ENCODE measurements at regions not wholly inside any gene's neighbourhood (a gene's known extent, or its start where the extent isn't known, plus 50 kb on each side); places are given as distances from the start of the nearest gene placed in this dataset.
A peak's percentile ranks its signal among the peaks of the same experiment; 100 is the strongest.

DNA sequence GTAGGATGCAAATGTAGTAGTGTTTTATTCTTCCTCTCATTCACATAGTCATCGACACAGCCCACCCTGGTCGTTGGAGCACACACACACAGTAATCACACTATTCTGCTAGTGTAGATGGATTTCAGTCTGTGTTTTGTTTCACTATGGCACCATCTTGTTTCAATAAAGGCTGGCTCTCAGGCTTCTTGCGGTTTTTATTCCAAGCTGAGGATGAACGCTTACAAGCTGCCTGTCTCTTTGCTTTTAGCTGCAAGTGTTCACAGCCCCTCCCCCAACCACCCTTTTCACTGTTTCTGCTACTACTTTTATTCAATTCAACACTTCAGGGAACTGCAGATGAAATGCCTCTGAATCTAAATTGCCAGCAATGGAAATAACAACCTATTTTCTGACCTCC lies 140.9 kb upstream of the PMFBP1 start:
- Histone ChIP-seq H3K4me1 (ENCODE audit: insufficient read depth) (no peaks in the 10 kb centered on the region), H3K9me3 (no peaks in the 10 kb centered on the region), H3K27me3 (no peaks in the 10 kb centered on the region), H3K27ac (no peak overlapping the region), H3K36me3 (no peaks in the 10 kb centered on the region), H3K4me3 (no peak overlapping the region)
- 60 to 74% (median 67%) methylated on average over 4 of the region's 4 CpGs for WGBS, 3 donors
- no peak for DNase-seq
- TF ChIP-seq EP300 (IDR thresholded peaks at IDR 0.05) (no peak), POLR2A (IDR thresholded peaks at IDR 0.05) (no peak)
- TF ChIP-seq, protein P1, sequence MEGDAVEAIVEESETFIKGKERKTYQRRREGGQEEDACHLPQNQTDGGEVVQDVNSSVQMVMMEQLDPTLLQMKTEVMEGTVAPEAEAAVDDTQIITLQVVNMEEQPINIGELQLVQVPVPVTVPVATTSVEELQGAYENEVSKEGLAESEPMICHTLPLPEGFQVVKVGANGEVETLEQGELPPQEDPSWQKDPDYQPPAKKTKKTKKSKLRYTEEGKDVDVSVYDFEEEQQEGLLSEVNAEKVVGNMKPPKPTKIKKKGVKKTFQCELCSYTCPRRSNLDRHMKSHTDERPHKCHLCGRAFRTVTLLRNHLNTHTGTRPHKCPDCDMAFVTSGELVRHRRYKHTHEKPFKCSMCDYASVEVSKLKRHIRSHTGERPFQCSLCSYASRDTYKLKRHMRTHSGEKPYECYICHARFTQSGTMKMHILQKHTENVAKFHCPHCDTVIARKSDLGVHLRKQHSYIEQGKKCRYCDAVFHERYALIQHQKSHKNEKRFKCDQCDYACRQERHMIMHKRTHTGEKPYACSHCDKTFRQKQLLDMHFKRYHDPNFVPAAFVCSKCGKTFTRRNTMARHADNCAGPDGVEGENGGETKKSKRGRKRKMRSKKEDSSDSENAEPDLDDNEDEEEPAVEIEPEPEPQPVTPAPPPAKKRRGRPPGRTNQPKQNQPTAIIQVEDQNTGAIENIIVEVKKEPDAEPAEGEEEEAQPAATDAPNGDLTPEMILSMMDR (IDR thresholded peaks at IDR 0.05), result no peak
- intact Hi-C loops (cut with DNase I), result loop anchor here in 1 of 4 donors (2.0 kb wide), 1 partner anchor 36 kb away; no protein-coding TSS in a partner anchor

DNA sequence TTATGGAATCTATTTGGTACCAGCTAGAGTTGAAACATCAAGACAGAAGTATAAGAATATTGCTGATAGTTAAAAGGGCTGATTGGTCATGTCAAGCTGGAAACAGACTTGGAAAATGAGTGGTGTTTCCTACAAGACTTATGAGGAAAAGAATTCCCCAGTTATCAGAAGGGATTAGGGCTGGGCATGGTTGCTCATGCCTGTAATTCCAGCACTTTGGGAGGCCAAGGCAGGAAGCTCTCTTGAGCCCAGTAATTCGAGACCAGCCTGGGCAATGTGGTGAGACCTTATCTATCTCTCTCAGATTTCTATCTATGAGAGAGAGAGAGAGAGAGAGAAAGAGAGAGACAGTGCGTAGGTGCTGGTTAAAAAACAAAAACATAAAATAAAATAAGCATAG lies 139.5 kb upstream of the PMFBP1 start:
- H3K27me3 ChIP-seq, result no peaks in the 10 kb centered on the region
- no peak overlapping the region for H3K27ac ChIP-seq
- intact Hi-C loops (cut with DNase I), result no loop called here
- 68 to 88% (median 87%) methylated on average over 2 of the region's 2 CpGs for WGBS, 3 donors
- no peak for DNase-seq
- TF ChIP-seq, protein P1 (IDR thresholded peaks at IDR 0.05), result no peak
- TF ChIP-seq EP300 (IDR thresholded peaks at IDR 0.05) (no peak), POLR2A (IDR thresholded peaks at IDR 0.05) (no peak)
- H3K36me3 ChIP-seq, result no peaks in the 10 kb centered on the region
- H3K9me3 ChIP-seq, result no peaks in the 10 kb centered on the region
- no peak overlapping the region for H3K4me3 ChIP-seq
- no peaks in the 10 kb centered on the region for H3K4me1 ChIP-seq (ENCODE audit: insufficient read depth)

DNA sequence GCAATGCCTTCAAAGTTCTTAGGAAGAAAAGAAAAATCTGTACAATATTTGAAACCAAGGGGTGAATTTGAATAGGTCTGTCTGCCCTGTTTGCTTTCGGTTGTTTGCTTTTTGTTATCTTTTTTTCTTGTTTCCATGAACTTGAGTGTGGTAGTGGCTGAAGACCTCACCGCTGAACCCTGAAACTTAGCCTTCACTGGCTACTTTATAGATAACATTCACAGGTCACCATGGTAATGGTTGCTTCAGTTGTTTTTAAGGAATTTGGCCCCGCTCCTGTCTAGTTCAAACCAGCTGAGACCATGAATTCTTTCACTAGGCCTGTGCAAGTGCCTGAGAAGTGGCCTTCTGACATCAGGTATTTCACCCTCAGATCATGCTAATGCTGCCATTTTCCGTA lies 137.0 kb upstream of the PMFBP1 start:
- WGBS, 3 donors, result 30 to 57% (median 35%) methylated on average over 4 of the region's 4 CpGs
- Histone ChIP-seq H3K9me3 (no peaks in the 10 kb centered on the region), H3K4me3 (no peak overlapping the region), H3K27ac (peak overlapping the region in 1 of 2 donors; percentile 6), H3K36me3 (no peaks in the 10 kb centered on the region), H3K27me3 (no peaks in the 10 kb centered on the region), H3K4me1 (ENCODE audit: insufficient read depth) (no peaks in the 10 kb centered on the region)
- TF ChIP-seq POLR2A (IDR thresholded peaks at IDR 0.05) (no peak), EP300 (IDR thresholded peaks at IDR 0.05) (no peak)
- TF ChIP-seq, protein P1 (IDR thresholded peaks at IDR 0.05), result no peak
- DNase-seq, result peak in 1 of 5 donors; percentile 23
- intact Hi-C loops (cut with DNase I), result no loop called here

DNA sequence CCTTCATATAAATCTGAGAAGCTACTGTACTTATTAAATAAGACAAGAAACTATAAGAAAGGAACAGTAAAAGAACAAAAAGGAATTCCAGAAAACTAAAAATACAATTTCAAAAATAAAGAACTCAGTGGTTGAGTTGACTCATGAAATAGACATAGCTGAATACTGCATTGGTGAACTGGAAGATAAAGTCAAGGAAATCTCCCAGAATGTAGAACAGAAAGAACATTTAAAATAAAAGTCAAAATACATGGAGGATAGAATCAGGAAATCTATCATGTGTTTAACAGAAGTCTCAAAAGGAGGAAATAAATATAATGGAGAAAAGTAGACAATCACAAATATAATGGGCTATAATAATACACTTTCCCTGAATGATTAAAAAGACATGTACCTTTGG lies 136.4 kb upstream of the PMFBP1 start:
- intact Hi-C loops (cut with DNase I), result no loop called here
- Histone ChIP-seq H3K27ac (no peak overlapping the region), H3K9me3 (no peaks in the 10 kb centered on the region), H3K36me3 (no peaks in the 10 kb centered on the region), H3K4me1 (ENCODE audit: insufficient read depth) (no peaks in the 10 kb centered on the region), H3K4me3 (no peak overlapping the region), H3K27me3 (no peaks in the 10 kb centered on the region)
- TF ChIP-seq, protein P1 (IDR thresholded peaks at IDR 0.05), result no peak
- TF ChIP-seq EP300 (IDR thresholded peaks at IDR 0.05) (no peak), POLR2A (IDR thresholded peaks at IDR 0.05) (no peak)
- DNase-seq, result no peak

DNA sequence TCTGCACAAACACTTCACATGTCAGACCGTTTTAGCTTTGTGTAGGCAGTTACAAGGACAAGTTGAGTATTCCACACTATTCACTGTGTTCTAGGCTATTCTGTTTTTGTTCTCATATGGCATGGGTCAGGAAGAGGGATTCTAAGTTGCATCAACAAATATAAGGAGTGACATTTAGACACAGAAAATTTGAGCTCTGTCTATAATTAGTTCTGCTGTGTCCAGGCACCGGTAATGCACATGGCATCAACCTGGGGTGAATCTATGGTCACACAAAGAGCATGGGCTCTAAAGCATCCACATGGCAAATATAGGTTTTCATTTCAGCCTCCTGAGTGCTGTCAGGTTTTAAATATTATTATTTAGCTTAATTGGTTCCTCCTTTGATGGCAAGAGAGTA lies 130.4 kb upstream of the PMFBP1 start:
- Histone ChIP-seq H3K36me3 (no peaks in the 10 kb centered on the region), H3K9me3 (no peaks in the 10 kb centered on the region), H3K4me1 (ENCODE audit: insufficient read depth) (no peaks in the 10 kb centered on the region), H3K27ac (no peak overlapping the region), H3K4me3 (no peak overlapping the region), H3K27me3 (no peaks in the 10 kb centered on the region)
- WGBS, 3 donors, result 35 to 48% (median 36%) methylated on average over 2 of the region's 2 CpGs
- no peak for DNase-seq
- TF ChIP-seq EP300 (IDR thresholded peaks at IDR 0.05), result no peak
- TF ChIP-seq POLR2A (IDR thresholded peaks at IDR 0.05), result no peak
- TF ChIP-seq, protein P1 (IDR thresholded peaks at IDR 0.05), result no peak
- intact Hi-C loops (cut with DNase I), result no loop called here
